H1 (cell line): ENCODE measurements at regions not wholly inside any gene's neighbourhood (a gene's known extent, or its start where the extent isn't known, plus 50 kb on each side); places are given as distances from the start of the nearest gene placed in this dataset.

Experiments
- CBX5 ChIP-seq: fragments of 300-800, 300-1000 bp; sonication (generic); IDR thresholded peaks from 2 replicates; pipeline ENCODE4 v1.7.1; 2016; ENCODE audit warnings: antibody characterized with exemption, low read length, low read depth
- MAX ChIP-seq: IDR thresholded peaks from 2 replicates; pipeline ENCODE4 v1.6.1; 2012; ENCODE audit warnings: inconsistent platforms
- RAD21 ChIP-seq, 2 experiments: IDR thresholded peaks in 1 of 2; conservative IDR thresholded peaks in 1 of 2; 2 replicates each; pipeline ENCODE4 v1.6.1; 2011; ENCODE audit warnings: low read depth in 2 of 2, low read length in 2 of 2, improper control_type of control experiment in 1 of 2, inconsistent platforms in 1 of 2, mild to moderate bottlenecking in 1 of 2, moderate library complexity in 1 of 2
- TEAD4 ChIP-seq: IDR thresholded peaks from 2 replicates; pipeline ENCODE4 v1.6.1; 2012; ENCODE audit warnings: low read depth, low read length, inconsistent platforms, mixed read lengths
- TF ChIP-seq, protein P1 (sequence below): fragments of 300-600 bp; sonication (generic); IDR thresholded peaks from 2 replicates; pipeline ENCODE4 v1.7.1; 2012; ENCODE audit warnings: low read length, moderate library complexity, mild to moderate bottlenecking, inconsistent platforms; ENCODE audit not compliant: insufficient replicate concordance

- TF ChIP-seq MAX = no peak
- TF ChIP-seq, protein P1, sequence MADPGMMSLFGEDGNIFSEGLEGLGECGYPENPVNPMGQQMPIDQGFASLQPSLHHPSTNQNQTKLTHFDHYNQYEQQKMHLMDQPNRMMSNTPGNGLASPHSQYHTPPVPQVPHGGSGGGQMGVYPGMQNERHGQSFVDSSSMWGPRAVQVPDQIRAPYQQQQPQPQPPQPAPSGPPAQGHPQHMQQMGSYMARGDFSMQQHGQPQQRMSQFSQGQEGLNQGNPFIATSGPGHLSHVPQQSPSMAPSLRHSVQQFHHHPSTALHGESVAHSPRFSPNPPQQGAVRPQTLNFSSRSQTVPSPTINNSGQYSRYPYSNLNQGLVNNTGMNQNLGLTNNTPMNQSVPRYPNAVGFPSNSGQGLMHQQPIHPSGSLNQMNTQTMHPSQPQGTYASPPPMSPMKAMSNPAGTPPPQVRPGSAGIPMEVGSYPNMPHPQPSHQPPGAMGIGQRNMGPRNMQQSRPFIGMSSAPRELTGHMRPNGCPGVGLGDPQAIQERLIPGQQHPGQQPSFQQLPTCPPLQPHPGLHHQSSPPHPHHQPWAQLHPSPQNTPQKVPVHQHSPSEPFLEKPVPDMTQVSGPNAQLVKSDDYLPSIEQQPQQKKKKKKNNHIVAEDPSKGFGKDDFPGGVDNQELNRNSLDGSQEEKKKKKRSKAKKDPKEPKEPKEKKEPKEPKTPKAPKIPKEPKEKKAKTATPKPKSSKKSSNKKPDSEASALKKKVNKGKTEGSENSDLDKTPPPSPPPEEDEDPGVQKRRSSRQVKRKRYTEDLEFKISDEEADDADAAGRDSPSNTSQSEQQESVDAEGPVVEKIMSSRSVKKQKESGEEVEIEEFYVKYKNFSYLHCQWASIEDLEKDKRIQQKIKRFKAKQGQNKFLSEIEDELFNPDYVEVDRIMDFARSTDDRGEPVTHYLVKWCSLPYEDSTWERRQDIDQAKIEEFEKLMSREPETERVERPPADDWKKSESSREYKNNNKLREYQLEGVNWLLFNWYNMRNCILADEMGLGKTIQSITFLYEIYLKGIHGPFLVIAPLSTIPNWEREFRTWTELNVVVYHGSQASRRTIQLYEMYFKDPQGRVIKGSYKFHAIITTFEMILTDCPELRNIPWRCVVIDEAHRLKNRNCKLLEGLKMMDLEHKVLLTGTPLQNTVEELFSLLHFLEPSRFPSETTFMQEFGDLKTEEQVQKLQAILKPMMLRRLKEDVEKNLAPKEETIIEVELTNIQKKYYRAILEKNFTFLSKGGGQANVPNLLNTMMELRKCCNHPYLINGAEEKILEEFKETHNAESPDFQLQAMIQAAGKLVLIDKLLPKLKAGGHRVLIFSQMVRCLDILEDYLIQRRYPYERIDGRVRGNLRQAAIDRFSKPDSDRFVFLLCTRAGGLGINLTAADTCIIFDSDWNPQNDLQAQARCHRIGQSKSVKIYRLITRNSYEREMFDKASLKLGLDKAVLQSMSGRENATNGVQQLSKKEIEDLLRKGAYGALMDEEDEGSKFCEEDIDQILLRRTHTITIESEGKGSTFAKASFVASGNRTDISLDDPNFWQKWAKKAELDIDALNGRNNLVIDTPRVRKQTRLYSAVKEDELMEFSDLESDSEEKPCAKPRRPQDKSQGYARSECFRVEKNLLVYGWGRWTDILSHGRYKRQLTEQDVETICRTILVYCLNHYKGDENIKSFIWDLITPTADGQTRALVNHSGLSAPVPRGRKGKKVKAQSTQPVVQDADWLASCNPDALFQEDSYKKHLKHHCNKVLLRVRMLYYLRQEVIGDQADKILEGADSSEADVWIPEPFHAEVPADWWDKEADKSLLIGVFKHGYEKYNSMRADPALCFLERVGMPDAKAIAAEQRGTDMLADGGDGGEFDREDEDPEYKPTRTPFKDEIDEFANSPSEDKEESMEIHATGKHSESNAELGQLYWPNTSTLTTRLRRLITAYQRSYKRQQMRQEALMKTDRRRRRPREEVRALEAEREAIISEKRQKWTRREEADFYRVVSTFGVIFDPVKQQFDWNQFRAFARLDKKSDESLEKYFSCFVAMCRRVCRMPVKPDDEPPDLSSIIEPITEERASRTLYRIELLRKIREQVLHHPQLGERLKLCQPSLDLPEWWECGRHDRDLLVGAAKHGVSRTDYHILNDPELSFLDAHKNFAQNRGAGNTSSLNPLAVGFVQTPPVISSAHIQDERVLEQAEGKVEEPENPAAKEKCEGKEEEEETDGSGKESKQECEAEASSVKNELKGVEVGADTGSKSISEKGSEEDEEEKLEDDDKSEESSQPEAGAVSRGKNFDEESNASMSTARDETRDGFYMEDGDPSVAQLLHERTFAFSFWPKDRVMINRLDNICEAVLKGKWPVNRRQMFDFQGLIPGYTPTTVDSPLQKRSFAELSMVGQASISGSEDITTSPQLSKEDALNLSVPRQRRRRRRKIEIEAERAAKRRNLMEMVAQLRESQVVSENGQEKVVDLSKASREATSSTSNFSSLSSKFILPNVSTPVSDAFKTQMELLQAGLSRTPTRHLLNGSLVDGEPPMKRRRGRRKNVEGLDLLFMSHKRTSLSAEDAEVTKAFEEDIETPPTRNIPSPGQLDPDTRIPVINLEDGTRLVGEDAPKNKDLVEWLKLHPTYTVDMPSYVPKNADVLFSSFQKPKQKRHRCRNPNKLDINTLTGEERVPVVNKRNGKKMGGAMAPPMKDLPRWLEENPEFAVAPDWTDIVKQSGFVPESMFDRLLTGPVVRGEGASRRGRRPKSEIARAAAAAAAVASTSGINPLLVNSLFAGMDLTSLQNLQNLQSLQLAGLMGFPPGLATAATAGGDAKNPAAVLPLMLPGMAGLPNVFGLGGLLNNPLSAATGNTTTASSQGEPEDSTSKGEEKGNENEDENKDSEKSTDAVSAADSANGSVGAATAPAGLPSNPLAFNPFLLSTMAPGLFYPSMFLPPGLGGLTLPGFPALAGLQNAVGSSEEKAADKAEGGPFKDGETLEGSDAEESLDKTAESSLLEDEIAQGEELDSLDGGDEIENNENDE = no peak
- TF ChIP-seq CBX5 = no peak
- no peak for TF ChIP-seq TEAD4
- TF ChIP-seq RAD21 (IDR thresholded peaks at IDR 0.05 in 1 of 2, conservative IDR thresholded peaks at IDR 0.05 in 1 of 2; ENCODE audit: low read depth in 2 of 2, low read length in 2 of 2) = no peak
Observed at GRCh38 chr20:48382304-48382703, 445.5 kb downstream of the PREX1 start (continued).
